H1 (cell line): ENCODE measurements at regions not wholly inside any gene's neighbourhood (a gene's known extent, or its start where the extent isn't known, plus 50 kb on each side); places are given as distances from the start of the nearest gene placed in this dataset.
"Not testable (repeated sequence)": the region's sequence is repeated elsewhere in the genome, so short reads cannot be mapped to it uniquely, and the experiment has no call there.

ENCODE experiments used
- CTCF ChIA-PET: fragments of 300-600 bp; sonication (Branson Sonifier 250); formaldehyde crosslinking; loops from one replicate; lab custom pipeline; 2021; ENCODE audit not compliant: partially characterized antibody; lab: Charles Lee
- POLR2A ChIA-PET: fragments of 300-600 bp; sonication (Branson Sonifier 250); formaldehyde crosslinking; loops from one replicate; lab custom pipeline; 2021; ENCODE audit warnings: inconsistent platforms; ENCODE audit not compliant: partially characterized antibody; lab: Charles Lee
- DNase-seq, 2 experiments: peaks; one replicate each; pipeline versions ENCODE4 v3.0.0 to v3.0.0-alpha.2; 2010 to 2022; ENCODE audit warnings: low spot score in 2 of 2, low read depth in 1 of 2, mixed read lengths in 1 of 2
- FAIRE-seq: peaks from 2 replicates; lab custom pipeline; 2011; peaks lifted over from hg19 to GRCh38; lab: Jason Lieb, UNC
- H2AFZ ChIP-seq: 2 replicates; pipeline ENCODE4 v1.8.1; 2012; ENCODE audit warnings: low read length, inconsistent platforms
- H2AK5ac ChIP-seq: 2 replicates; pipeline ENCODE4 v1.6.1; 2013; ENCODE audit warnings: low read depth, low read length
- H2BK120ac ChIP-seq: replicated peaks from 2 replicates; pipeline ENCODE3; 2013; ENCODE audit warnings: low read depth, low read length, inconsistent platforms
- H2BK12ac ChIP-seq: 2 replicates; pipeline ENCODE4 v1.6.1; 2013; ENCODE audit warnings: low read depth, low read length
- H2BK15ac ChIP-seq: 2 replicates; pipeline ENCODE4 v1.6.1; 2013; ENCODE audit warnings: low read length
- H2BK20ac ChIP-seq: 2 replicates; pipeline ENCODE4 v1.6.1; 2013; ENCODE audit warnings: low read length
- H2BK5ac ChIP-seq: 2 replicates; pipeline ENCODE4 v1.6.1; 2013; ENCODE audit warnings: low read depth, low read length
- H3K14ac ChIP-seq: 2 replicates; pipeline ENCODE4 v1.6.1; 2013; ENCODE audit warnings: inconsistent platforms; ENCODE audit not compliant: insufficient read length
- H3K18ac ChIP-seq: 2 replicates; pipeline ENCODE4 v1.6.1; 2013; ENCODE audit warnings: low read length; ENCODE audit errors: extremely low read depth
- H3K23ac ChIP-seq: 2 replicates; pipeline ENCODE4 v1.6.1; 2013; ENCODE audit warnings: inconsistent platforms; ENCODE audit not compliant: insufficient read length
- H3K23me2 ChIP-seq: 2 replicates; pipeline ENCODE4 v1.6.1; 2013; ENCODE audit warnings: low read depth, low read length
- H3K27ac ChIP-seq: 2 replicates; pipeline ENCODE4 v1.6.1; 2011; ENCODE audit warnings: low read depth, low read length, inconsistent platforms
- H3K27me3 ChIP-seq, 4 experiments: replicated peaks in 1 of 4; 1 replicate in 1 of 4; 2 replicates in 3 of 4; pipeline versions ENCODE4 v1.6.1 to v1.8.1; 2011 to 2013; ENCODE audit warnings: low read length in 3 of 4, mild to moderate bottlenecking in 3 of 4, inconsistent platforms in 2 of 4, mixed read lengths in 2 of 4, moderate library complexity in 1 of 4; ENCODE audit not compliant: control insufficient read depth in 3 of 4, insufficient read depth in 3 of 4; ENCODE audit errors: extremely low read depth in 1 of 4
- H3K36me3 ChIP-seq, 4 experiments: 2 replicates each; pipeline versions ENCODE4 v1.6.1 to v1.8.1; 2011 to 2013; ENCODE audit warnings: mild to moderate bottlenecking in 4 of 4, low read length in 3 of 4, moderate library complexity in 2 of 4, control low read depth in 1 of 4, inconsistent platforms in 1 of 4; ENCODE audit not compliant: insufficient read depth in 4 of 4, control insufficient read depth in 2 of 4
- H3K4ac ChIP-seq: replicated peaks from 2 replicates; pipeline ENCODE3; 2013; ENCODE audit warnings: low read length, low read depth, mixed read lengths, inconsistent platforms; ENCODE audit not compliant: insufficient read length
- H3K4me1 ChIP-seq, 4 experiments: replicated peaks in 1 of 4; 1 replicate in 1 of 4; 2 replicates in 3 of 4; pipeline versions ENCODE4 v1.6.1 to v1.8.1; 2011 to 2013; ENCODE audit warnings: low read length in 3 of 4, inconsistent platforms in 2 of 4, mixed read lengths in 1 of 4; ENCODE audit not compliant: insufficient read depth in 4 of 4, control insufficient read depth in 3 of 4
- H3K4me2 ChIP-seq, 2 experiments: 2 replicates each; pipeline versions ENCODE4 v1.6.1 to v1.8.1; 2011 to 2013; ENCODE audit warnings: low read depth in 2 of 2, low read length in 2 of 2, control low read depth in 1 of 2, inconsistent platforms in 1 of 2, mild to moderate bottlenecking in 1 of 2; ENCODE audit not compliant: insufficient read depth in 1 of 2
- H3K4me3 ChIP-seq, 4 experiments: fragments of 200-600, 300-600 bp in 1 of 4; sonication (generic), shearing (Covaris generic), sonication (Bioruptor Twin) in 1 of 4; 2 replicates each; pipeline versions ENCODE4 v1.5.1 to v1.8.1; 2011 to 2016; ENCODE audit warnings: low read length in 4 of 4, low read depth in 3 of 4, control low read depth in 2 of 4, inconsistent platforms in 2 of 4, mild to moderate bottlenecking in 2 of 4, mixed read lengths in 1 of 4, moderate library complexity in 1 of 4; ENCODE audit not compliant: insufficient read depth in 2 of 4; ENCODE audit errors: extremely low read depth in 1 of 4
- H3K56ac ChIP-seq: replicated peaks from 2 replicates; pipeline ENCODE3; 2013; ENCODE audit warnings: low read depth, mild to moderate bottlenecking, mixed read lengths, low read length, inconsistent platforms; ENCODE audit not compliant: insufficient read length
- H3K79me1 ChIP-seq: 2 replicates; pipeline ENCODE4 v1.6.1; 2013; ENCODE audit warnings: low read depth, low read length, control low read depth
- H3K79me2 ChIP-seq, 2 experiments: 2 replicates each; pipeline versions ENCODE4 v1.6.1 to v1.8.1; 2012 to 2013; ENCODE audit warnings: low read length in 2 of 2, mild to moderate bottlenecking in 2 of 2, inconsistent platforms in 1 of 2; ENCODE audit not compliant: insufficient read depth in 2 of 2, control insufficient read depth in 1 of 2
- H3K9ac ChIP-seq, 4 experiments: replicated peaks in 1 of 4; 1 replicate in 1 of 4; 2 replicates in 3 of 4; pipeline versions ENCODE4 v1.6.1 to v1.8.1; 2011 to 2013; ENCODE audit warnings: low read depth in 3 of 4, low read length in 3 of 4, control low read depth in 2 of 4, mild to moderate bottlenecking in 2 of 4, moderate library complexity in 2 of 4, inconsistent platforms in 1 of 4; ENCODE audit errors: extremely low read depth in 1 of 4
- H3K9me3 ChIP-seq, 2 experiments: 2 replicates each; pipeline versions ENCODE4 v1.6.1 to v1.8.1; 2012 to 2013; ENCODE audit warnings: mild to moderate bottlenecking in 2 of 2, moderate library complexity in 2 of 2, control low read depth in 1 of 2, inconsistent platforms in 1 of 2, low read depth in 1 of 2, low read length in 1 of 2, mixed read lengths in 1 of 2; ENCODE audit not compliant: insufficient read depth in 2 of 2
- H4K20me1 ChIP-seq, 2 experiments: replicated peaks in 1 of 2; 2 replicates each; pipeline versions ENCODE3 to v1.8.1; 2011 to 2013; ENCODE audit warnings: inconsistent platforms in 2 of 2, low read length in 2 of 2, mild to moderate bottlenecking in 1 of 2; ENCODE audit not compliant: insufficient read depth in 2 of 2, control insufficient read depth in 1 of 2
- H4K5ac ChIP-seq: 2 replicates; pipeline ENCODE4 v1.6.1; 2013; ENCODE audit warnings: low read length, low read depth, mixed read lengths, inconsistent platforms; ENCODE audit not compliant: insufficient read length
- H4K8ac ChIP-seq: 2 replicates; pipeline ENCODE4 v1.8.0; 2013; ENCODE audit warnings: mild to moderate bottlenecking, moderate library complexity, low read length, inconsistent platforms; ENCODE audit not compliant: insufficient read depth; ENCODE audit errors: extremely low read depth
- H4K91ac ChIP-seq: replicated peaks from 2 replicates; pipeline ENCODE3; 2013; ENCODE audit warnings: low read length, mixed read lengths, inconsistent platforms; ENCODE audit not compliant: insufficient read length
- WGBS, 2 experiments: shearing (Covaris generic) in 1 of 2; methylation state at CpG; one replicate each; pipeline versions ENCODE4 v1.1.6 to v1.1.7; 2013 to 2015; ENCODE audit warnings: low lambda C conversion rate in 2 of 2, mixed read lengths in 2 of 2, inconsistent platforms in 1 of 2, low coverage in 1 of 2, missing lambda C conversion rate in 1 of 2; ENCODE audit not compliant: insufficient replicate concordance in 2 of 2, insufficient coverage in 1 of 2, insufficient read length in 1 of 2; ENCODE audit errors: extremely low coverage in 1 of 2, missing lambda C conversion rate in 1 of 2; 5-methylcytosine and 5-hydroxymethylcytosine counted together

- H3K18ac ChIP-seq, H3K9me3 ChIP-seq, H3K9ac ChIP-seq, H3K79me2 ChIP-seq, POLR2A ChIA-PET, H4K8ac ChIP-seq, H3K27me3 ChIP-seq, H3K56ac ChIP-seq, H4K91ac ChIP-seq, H2AK5ac ChIP-seq, H2BK120ac ChIP-seq, H2BK15ac ChIP-seq, H2BK20ac ChIP-seq, H3K27ac ChIP-seq, H3K4me2 ChIP-seq, H2AFZ ChIP-seq, H3K79me1 ChIP-seq, H4K20me1 ChIP-seq, H3K23ac ChIP-seq, H3K23me2 ChIP-seq, CTCF ChIA-PET, H3K4ac ChIP-seq, H4K5ac ChIP-seq, H3K4me1 ChIP-seq, FAIRE-seq, H3K4me3 ChIP-seq, H2BK12ac ChIP-seq, H3K36me3 ChIP-seq, H3K14ac ChIP-seq, DNase-seq, H2BK5ac ChIP-seq: not testable (repeated sequence)
- 95% methylated on average over 7 of the region's 7 CpGs; no CpG with 5 or more reads in 1 of the 2 experiments for WGBS, 2 experiments
These were observed 62.2 kb upstream of the GRB10 start for GRCh38 chr7:50844861-50845260.
